Occipital lobe (tissue), 1 donor: ENCODE measurements at regions not wholly inside any gene's neighbourhood (a gene's known extent, or its start where the extent isn't known, plus 50 kb on each side); places are given as distances from the start of the nearest gene placed in this dataset.

Source experiments
- DNase-seq: peaks from one replicate; lab custom pipeline; 2025; lab: John Stamatoyannopoulos, UW

GRCh38 chr3:34285827-34286188 is 487.4 kb downstream of the PDCD6IP start:
- DNase-seq = no peak

- DNase-seq = no peak
These were observed 494.3 kb downstream of the PDCD6IP start for GRCh38 chr3:34292605-34293300.

- no peak for DNase-seq
These were observed 495.8 kb downstream of the PDCD6IP start for GRCh38 chr3:34294240-34294639.

- no peak for DNase-seq
These were observed 498.4 kb downstream of the PDCD6IP start for GRCh38 chr3:34296796-34297195.

- no peak for DNase-seq
These were observed 500.2 kb downstream of the PDCD6IP start for GRCh38 chr3:34298653-34299052.

GRCh38 chr3:34300621-34301020 is 502.2 kb downstream of the PDCD6IP start:
- DNase-seq = no peak

GRCh38 chr3:34301313-34301712 is 502.9 kb downstream of the PDCD6IP start:
- DNase-seq = no peak

- no peak for DNase-seq
These were observed 506.8 kb downstream of the PDCD6IP start for GRCh38 chr3:34305266-34305665.

- DNase-seq = peak; percentile 12
These were observed 514.3 kb downstream of the PDCD6IP start for GRCh38 chr3:34312684-34313083.

GRCh38 chr3:34319881-34320280 is 521.5 kb downstream of the PDCD6IP start:
- no peak for DNase-seq

- no peak for DNase-seq
These were observed 525.1 kb downstream of the PDCD6IP start for GRCh38 chr3:34323517-34323916.

GRCh38 chr3:34346656-34347055 is 548.2 kb downstream of the PDCD6IP start:
- DNase-seq = no peak

- DNase-seq = peak; percentile 23
These were observed 553.7 kb downstream of the PDCD6IP start for GRCh38 chr3:34351882-34352777.

GRCh38 chr3:34352778-34353331 is 554.4 kb downstream of the PDCD6IP start:
- DNase-seq = no peak

- no peak for DNase-seq
These were observed 559.0 kb downstream of the PDCD6IP start for GRCh38 chr3:34357461-34357860.

GRCh38 chr3:34359064-34359463 is 560.6 kb downstream of the PDCD6IP start:
- no peak for DNase-seq

- DNase-seq = no peak
These were observed 562.3 kb downstream of the PDCD6IP start for GRCh38 chr3:34360713-34361112.

- no peak for DNase-seq
These were observed 563.5 kb downstream of the PDCD6IP start for GRCh38 chr3:34361921-34362320.

- DNase-seq = no peak
These were observed 564.5 kb downstream of the PDCD6IP start for GRCh38 chr3:34362910-34363309.

GRCh38 chr3:34363881-34364280 is 565.5 kb downstream of the PDCD6IP start:
- DNase-seq = no peak

GRCh38 chr3:34364335-34364734 is 565.9 kb downstream of the PDCD6IP start:
- DNase-seq = no peak

- DNase-seq = no peak
These were observed 566.8 kb downstream of the PDCD6IP start for GRCh38 chr3:34365231-34365630.

GRCh38 chr3:34365771-34366170 is 567.3 kb downstream of the PDCD6IP start:
- DNase-seq = no peak
